ENCODE measurements at regions not wholly inside any gene's neighbourhood (a gene's known extent, or its start where the extent isn't known, plus 50 kb on each side); places are given as distances from the start of the nearest gene placed in this dataset.
A peak's percentile ranks its signal among the peaks of the same experiment; 100 is the strongest.

GRCh38 chr20:19937651-19938420 lies 79.3 kb upstream of the NAA20 start:
- no peak overlapping the region for H3K4me3 ChIP-seq (ENCODE audit: low read depth, low read length, poor library complexity, severe bottlenecking)
- intact Hi-C loops (cut with micrococcal nuclease; ENCODE audit: unreplicated experiment) = no loop called here
- no peaks in the 10 kb centered on the region for H3K36me3 ChIP-seq (ENCODE audit: insufficient read depth, low read length)
- BruUV-seq (replicated peaks) = no TSS peak
- H3K9me3 ChIP-seq (ENCODE audit: low read length) = no peaks in the 10 kb centered on the region
- H4K20me1 ChIP-seq (ENCODE audit: insufficient read depth, low read length) = no peaks in the 10 kb centered on the region
- CTCF ChIA-PET (ENCODE audit: unreplicated experiment) = no interaction called here
- 0 out of 2 replicates have a peak overlapping the region, but pooled peaks have one; percentile 21 for H2AFZ ChIP-seq (ENCODE audit: low read length)
- no peak overlapping the region for H3K4me2 ChIP-seq (ENCODE audit: low read length)
- TF ChIP-seq CTCF (conservative IDR thresholded peaks at IDR 0.05; ENCODE audit: low read length) (no peak), EZH2phosphoT487 (IDR thresholded peaks at IDR 0.05; ENCODE audit: borderline replicate concordance, low read depth, low read length) (no peak)
- H3K79me2 ChIP-seq (ENCODE audit: insufficient read depth, low read depth, low read length) = no peaks in the 10 kb centered on the region
- DNase-seq (ENCODE audit: low spot score) = no peak
- POLR2A ChIA-PET = interaction anchor here (0.9 to 1.0 kb wide), 2 partner anchors 8 to 20 kb away, joined by 3 to 4 read pairs; no protein-coding TSS in a partner anchor
- no peaks in the 10 kb centered on the region for H3K4me1 ChIP-seq (ENCODE audit: insufficient read depth, low read length, poor library complexity, severe bottlenecking)
- no peaks in the 10 kb centered on the region for H3K9me2 ChIP-seq (ENCODE audit: insufficient read depth, low read length)
- H3K27ac ChIP-seq (ENCODE audit: low read depth, low read length, poor library complexity, severe bottlenecking) = no peak overlapping the region

- Histone ChIP-seq H3K9me3 (ENCODE audit: low read length) (no peaks in the 10 kb centered on the region), H3K27ac (ENCODE audit: low read depth, low read length, poor library complexity, severe bottlenecking) (no peak overlapping the region), H3K79me2 (ENCODE audit: insufficient read depth, low read depth, low read length) (no peaks in the 10 kb centered on the region), H2AFZ (ENCODE audit: low read length) (no peak overlapping the region), H3K4me2 (ENCODE audit: low read length) (no peak overlapping the region), H3K4me3 (ENCODE audit: low read depth, low read length, poor library complexity, severe bottlenecking) (no peak overlapping the region), H4K20me1 (ENCODE audit: insufficient read depth, low read length) (no peaks in the 10 kb centered on the region), H3K36me3 (ENCODE audit: insufficient read depth, low read length) (no peaks in the 10 kb centered on the region), H3K9me2 (ENCODE audit: insufficient read depth, low read length) (no peaks in the 10 kb centered on the region), H3K4me1 (ENCODE audit: insufficient read depth, low read length, poor library complexity, severe bottlenecking) (no peaks in the 10 kb centered on the region)
- intact Hi-C loops (cut with micrococcal nuclease; ENCODE audit: unreplicated experiment) = no loop called here
- no peak for TF ChIP-seq CTCF (conservative IDR thresholded peaks at IDR 0.05; ENCODE audit: low read length)
- no peak for TF ChIP-seq EZH2phosphoT487 (IDR thresholded peaks at IDR 0.05; ENCODE audit: borderline replicate concordance, low read depth, low read length)
- ChIA-PET POLR2A (no interaction called here), CTCF (ENCODE audit: unreplicated experiment) (no interaction called here)
- BruUV-seq (replicated peaks) = no TSS peak
- DNase-seq (ENCODE audit: low spot score) = no peak
Observed at GRCh38 chr20:19938421-19939090, 78.6 kb upstream of the NAA20 start.

GRCh38 chr20:19940988-19941460 lies 76.1 kb upstream of the NAA20 start:
- H3K9me2 ChIP-seq (ENCODE audit: insufficient read depth, low read length) = no peaks in the 10 kb centered on the region
- no peak for TF ChIP-seq CTCF (conservative IDR thresholded peaks at IDR 0.05; ENCODE audit: low read length)
- TF ChIP-seq EZH2phosphoT487 (IDR thresholded peaks at IDR 0.05; ENCODE audit: borderline replicate concordance, low read depth, low read length) = no peak
- H3K4me3 ChIP-seq (ENCODE audit: low read depth, low read length, poor library complexity, severe bottlenecking) = no peak overlapping the region
- BruUV-seq (replicated peaks) = no TSS peak
- no peaks in the 10 kb centered on the region for H3K79me2 ChIP-seq (ENCODE audit: insufficient read depth, low read depth, low read length)
- intact Hi-C loops (cut with micrococcal nuclease; ENCODE audit: unreplicated experiment) = no loop called here
- DNase-seq (ENCODE audit: low spot score) = no peak
- no peaks in the 10 kb centered on the region for H3K36me3 ChIP-seq (ENCODE audit: insufficient read depth, low read length)
- CTCF ChIA-PET (ENCODE audit: unreplicated experiment) = no interaction called here
- H4K20me1 ChIP-seq (ENCODE audit: insufficient read depth, low read length) = no peaks in the 10 kb centered on the region
- H3K4me2 ChIP-seq (ENCODE audit: low read length) = no peak overlapping the region
- no peak overlapping the region for H2AFZ ChIP-seq (ENCODE audit: low read length)
- no peak overlapping the region for H3K27ac ChIP-seq (ENCODE audit: low read depth, low read length, poor library complexity, severe bottlenecking)
- H3K4me1 ChIP-seq (ENCODE audit: insufficient read depth, low read length, poor library complexity, severe bottlenecking) = no peaks in the 10 kb centered on the region
- POLR2A ChIA-PET = interaction anchor here (0.6 kb wide), 1 partner anchor 54 kb away, joined by 3 read pairs; no protein-coding TSS in a partner anchor
- H3K9me3 ChIP-seq (ENCODE audit: low read length) = no peaks in the 10 kb centered on the region
